ENCODE measurements at regions not wholly inside any gene's neighbourhood (a gene's known extent, or its start where the extent isn't known, plus 50 kb on each side); places are given as distances from the start of the nearest gene placed in this dataset.
A peak's percentile ranks its signal among the peaks of the same experiment; 100 is the strongest.

- no peak overlapping the region for H3K27ac ChIP-seq
- TF ChIP-seq, protein P1, sequence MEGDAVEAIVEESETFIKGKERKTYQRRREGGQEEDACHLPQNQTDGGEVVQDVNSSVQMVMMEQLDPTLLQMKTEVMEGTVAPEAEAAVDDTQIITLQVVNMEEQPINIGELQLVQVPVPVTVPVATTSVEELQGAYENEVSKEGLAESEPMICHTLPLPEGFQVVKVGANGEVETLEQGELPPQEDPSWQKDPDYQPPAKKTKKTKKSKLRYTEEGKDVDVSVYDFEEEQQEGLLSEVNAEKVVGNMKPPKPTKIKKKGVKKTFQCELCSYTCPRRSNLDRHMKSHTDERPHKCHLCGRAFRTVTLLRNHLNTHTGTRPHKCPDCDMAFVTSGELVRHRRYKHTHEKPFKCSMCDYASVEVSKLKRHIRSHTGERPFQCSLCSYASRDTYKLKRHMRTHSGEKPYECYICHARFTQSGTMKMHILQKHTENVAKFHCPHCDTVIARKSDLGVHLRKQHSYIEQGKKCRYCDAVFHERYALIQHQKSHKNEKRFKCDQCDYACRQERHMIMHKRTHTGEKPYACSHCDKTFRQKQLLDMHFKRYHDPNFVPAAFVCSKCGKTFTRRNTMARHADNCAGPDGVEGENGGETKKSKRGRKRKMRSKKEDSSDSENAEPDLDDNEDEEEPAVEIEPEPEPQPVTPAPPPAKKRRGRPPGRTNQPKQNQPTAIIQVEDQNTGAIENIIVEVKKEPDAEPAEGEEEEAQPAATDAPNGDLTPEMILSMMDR (conservative IDR thresholded peaks at IDR 0.05): no peak
Observed at GRCh38 chr2:221095356-221095755, 476.7 kb downstream of the EPHA4 start.

DNA sequence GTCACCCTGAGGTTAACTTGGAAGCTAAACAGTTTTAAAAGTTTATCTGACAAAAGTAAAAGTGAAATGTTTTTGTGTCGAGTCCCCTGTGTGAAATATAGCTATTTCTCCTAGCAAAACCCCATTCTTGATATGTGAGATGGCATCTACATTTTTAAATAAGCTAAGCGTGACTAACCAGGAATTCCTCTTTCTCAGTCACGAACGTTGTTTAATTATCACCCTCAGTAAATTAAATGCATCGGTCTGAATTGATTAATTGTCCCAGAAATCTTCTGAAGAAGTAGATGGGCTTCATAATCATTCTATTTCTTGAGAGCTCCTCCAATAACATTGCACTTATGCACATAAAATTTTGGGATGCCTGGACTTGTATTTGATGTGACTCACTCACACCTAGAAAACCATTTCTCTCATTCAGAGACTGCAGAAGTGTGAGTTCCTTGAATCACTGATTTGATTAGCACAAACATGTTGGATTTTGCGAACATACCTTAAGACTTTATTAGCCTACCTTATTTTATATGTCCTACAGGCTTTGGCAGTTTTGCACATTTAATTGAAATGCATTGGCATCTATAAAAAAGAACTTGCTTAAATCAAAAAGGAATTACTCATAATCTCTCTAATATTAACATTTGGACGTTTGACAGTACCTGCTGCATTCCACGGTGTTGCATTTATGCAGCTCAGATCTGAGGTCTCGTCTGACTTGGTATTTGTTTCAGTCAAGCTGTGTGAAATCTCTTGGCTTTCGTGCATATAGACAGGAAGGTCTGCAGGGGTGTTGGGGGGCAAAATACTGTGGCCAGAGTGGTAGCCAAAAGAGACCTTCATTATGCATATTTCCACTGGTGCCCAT is 475.2 kb downstream of the EPHA4 start:
- TF ChIP-seq, protein P1 (conservative IDR thresholded peaks at IDR 0.05): no peak
- H3K27ac ChIP-seq: no peak overlapping the region

GRCh38 chr2:221097568-221097915 is 474.6 kb downstream of the EPHA4 start:
- H3K27ac ChIP-seq: no peak overlapping the region
- TF ChIP-seq, protein P1 (conservative IDR thresholded peaks at IDR 0.05): no peak

GRCh38 chr2:221097949-221098348 is 474.2 kb downstream of the EPHA4 start:
- TF ChIP-seq, protein P1 (conservative IDR thresholded peaks at IDR 0.05): no peak

DNA sequence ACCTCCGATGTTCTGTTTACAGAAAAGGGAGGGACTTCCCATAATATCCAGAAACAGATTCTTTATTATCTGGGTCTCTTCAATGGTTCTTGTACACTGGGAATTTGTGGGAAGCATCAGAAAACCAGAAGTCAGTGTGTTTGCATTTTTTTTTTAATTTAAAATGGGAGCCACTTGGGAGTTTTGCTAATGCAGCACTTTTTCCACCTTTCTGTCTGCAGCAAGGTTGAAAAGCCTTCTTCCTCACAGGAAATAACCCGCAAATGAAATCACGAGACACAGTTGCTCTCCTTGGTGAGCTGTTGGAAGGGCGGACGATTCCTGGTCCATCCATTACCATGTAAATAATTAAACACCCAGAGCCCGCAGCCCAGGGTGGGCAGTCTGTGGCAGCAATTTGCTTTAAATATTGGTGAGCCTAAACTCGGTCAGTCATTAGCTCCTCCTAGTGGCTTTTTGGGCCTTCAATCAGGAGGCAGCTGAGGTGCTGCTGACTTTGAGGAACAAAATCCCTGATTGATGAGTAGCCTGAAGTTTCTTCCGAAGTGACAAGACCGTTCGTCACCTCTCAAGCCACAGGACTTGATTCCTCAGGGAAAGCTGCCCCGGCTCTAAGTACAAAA is 471.5 kb downstream of the EPHA4 start:
- no peak overlapping the region for H3K27ac ChIP-seq
- TF ChIP-seq, protein P1 (conservative IDR thresholded peaks at IDR 0.05): peak; percentile 60

More at GRCh38 chr2:221097949-221098348, 474.2 kb downstream of the EPHA4 start:
- no peak overlapping the region for H3K27ac ChIP-seq

- no peak overlapping the region for H3K27ac ChIP-seq
- TF ChIP-seq, protein P1 (conservative IDR thresholded peaks at IDR 0.05): no peak
Observed at GRCh38 chr2:221102896-221103688, 469.0 kb downstream of the EPHA4 start.

DNA sequence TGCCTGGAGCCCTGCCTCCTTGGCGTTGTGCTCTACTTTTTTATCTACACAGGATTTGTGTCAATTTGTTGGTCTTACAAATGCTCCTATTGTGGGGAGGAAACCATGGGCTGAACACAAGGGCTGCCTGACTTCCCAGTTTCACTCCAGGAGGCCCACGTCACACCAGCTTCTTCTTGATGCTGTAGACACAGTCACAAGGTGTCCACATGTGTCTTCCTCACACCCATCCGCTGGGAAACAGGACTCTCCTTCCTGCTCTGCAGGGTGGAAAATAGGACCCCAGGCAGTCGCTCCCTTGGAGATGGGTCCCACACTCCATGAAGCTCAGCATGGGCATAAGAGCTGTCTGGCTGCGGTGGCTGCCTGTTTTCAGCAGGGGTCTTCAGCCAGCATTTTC is 468.2 kb downstream of the EPHA4 start:
- no peak overlapping the region for H3K27ac ChIP-seq

More for the DNA sequence above, 468.2 kb downstream of the EPHA4 start:
- TF ChIP-seq, protein P1 (conservative IDR thresholded peaks at IDR 0.05): no peak

Measured in VCaP (cell line).